Amygdala (tissue), 56 donors: ENCODE measurements at regions not wholly inside any gene's neighbourhood (a gene's known extent, or its start where the extent isn't known, plus 50 kb on each side); places are given as distances from the start of the nearest gene placed in this dataset.

Experiments
- DNase-seq, 56 donors: peaks; one replicate each; lab custom pipeline; 2025; lab: John Stamatoyannopoulos, UW

- DNase-seq, result no peak
Measured at GRCh38 chr2:187143537-187143936, 294.6 kb upstream of the ZSWIM2 start.

DNA sequence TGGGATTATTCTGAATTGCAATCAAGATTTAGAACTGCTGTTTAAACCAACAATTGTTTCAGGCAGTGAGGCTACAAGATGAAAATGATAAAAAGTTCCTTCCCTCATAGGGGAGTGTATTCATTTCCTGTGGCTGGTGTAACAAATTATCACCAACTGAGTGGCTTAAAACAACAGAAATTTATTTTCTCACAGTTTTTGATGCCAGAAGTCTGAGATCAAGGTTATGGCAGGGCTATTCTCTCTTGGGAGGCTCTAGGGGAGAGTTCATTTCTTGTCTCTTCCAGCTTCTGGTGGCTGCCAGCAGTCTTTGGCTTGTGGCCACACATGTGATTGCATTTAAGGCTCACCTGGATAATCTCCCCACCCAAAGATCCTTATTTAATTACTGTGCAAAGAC lies 290.5 kb upstream of the ZSWIM2 start:
- DNase-seq, result no peak

DNA sequence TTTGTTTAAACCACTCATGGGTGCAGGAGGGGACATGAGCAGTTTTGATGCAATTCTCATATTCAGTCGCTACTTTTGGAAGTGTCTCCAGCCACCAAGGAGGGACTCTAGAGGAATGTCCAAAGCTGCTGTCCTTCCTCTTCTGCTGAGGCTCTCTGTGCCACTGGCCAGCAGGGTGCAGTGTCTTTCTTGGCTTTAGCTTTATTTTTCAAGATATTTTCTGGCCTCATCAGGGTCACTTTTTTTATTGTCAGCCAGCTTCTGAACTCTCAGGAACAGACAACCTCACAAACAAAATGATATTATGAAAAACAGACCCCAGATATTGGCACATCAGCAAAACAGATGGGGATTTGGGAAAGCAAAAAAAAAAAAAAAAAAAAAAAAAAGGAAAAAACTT lies 289.3 kb upstream of the ZSWIM2 start:
- DNase-seq, result no peak

DNA sequence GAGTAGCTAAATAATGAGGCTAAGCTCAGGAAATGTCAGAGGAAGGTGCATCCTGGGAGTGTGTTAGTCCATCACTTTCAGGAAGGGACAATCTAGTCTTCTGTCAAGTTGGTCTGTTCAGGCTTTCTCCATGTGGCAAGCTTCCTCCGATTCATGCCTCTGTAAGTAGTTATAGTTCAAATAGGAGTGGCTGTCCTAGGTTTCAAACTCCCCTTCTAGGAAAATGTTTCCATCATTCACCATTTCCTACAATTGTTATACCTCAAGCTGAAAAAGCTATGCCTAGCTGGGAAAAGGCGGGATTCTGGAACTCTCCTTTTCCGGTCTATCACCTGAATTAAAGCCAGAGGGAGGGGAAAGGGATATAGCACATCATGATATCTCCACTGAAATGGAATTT lies 287.7 kb upstream of the ZSWIM2 start:
- no peak for DNase-seq

DNA sequence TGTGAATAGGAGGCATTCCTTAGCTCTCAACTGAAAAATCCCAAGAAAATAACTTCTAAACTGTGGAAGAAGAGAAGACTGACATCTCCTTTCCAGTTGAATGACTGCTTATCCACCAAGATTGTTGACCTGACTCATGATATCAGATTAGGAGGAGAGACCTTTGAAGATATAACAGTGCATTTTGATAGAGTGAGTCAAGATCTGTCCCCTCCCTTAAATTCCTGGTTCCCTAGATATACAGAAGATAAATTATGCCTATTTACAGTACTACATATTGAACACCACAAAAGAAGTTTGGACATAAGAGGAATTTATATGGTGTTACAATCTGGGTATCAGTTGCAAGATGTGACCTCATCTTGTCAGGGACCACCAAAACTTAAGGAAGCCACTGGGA lies 285.3 kb upstream of the ZSWIM2 start:
- DNase-seq, result no peak

GRCh38 chr2:187129868-187130267 lies 280.9 kb upstream of the ZSWIM2 start:
- DNase-seq, result no peak

DNA sequence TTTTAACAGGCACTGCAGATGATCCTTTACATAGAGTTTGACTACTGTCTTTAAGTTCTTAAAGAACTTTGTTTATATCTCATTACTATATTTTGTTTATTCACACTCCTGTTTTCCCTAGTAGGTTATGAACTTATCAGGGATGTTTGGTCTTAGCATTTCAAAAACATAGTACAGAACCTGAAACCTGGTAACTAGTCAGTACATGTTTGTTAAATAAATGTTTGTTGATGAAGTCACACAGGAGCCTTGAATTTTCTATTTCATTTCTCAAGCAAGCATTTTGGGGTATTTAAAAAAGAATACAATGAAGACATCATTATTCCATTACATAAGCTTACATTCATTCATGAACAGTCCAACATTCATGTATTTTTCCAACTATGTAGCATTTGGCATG lies 280.3 kb upstream of the ZSWIM2 start:
- no peak for DNase-seq

DNA sequence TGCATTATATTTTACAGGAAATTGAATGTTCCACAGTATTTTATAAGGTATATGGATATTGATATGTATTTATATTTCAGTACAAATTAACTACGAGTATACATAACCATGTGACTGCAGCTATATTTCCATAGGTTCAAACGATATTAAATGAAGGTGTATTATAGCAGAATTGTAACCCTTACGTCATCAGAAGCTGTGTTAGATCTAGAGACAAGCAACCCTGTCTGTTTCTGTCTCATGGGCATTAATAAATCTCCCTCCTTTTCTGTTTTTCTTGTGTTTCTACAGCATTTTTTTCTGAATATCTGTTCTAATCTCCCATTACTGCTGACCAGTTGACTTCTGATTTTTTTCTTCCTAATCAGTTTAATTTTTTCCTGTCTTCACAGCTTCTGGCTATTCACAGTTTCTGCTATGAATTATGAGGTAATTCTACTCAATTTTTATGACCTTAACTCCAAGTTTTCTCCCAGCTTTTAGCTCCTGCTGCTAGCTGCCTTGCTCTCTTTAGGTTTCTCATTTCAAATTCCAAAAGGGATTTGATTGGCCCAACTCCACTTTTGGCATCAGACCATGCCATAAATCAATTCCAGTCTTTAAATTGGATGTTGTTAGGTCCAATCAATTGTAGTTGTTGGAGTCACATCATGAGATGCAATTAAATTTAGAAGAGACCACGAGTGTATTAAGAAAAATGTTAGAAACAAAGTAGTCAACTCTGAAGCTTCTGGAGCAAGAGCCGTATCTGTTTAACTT lies 277.5 kb upstream of the ZSWIM2 start:
- DNase-seq, result no peak

DNA sequence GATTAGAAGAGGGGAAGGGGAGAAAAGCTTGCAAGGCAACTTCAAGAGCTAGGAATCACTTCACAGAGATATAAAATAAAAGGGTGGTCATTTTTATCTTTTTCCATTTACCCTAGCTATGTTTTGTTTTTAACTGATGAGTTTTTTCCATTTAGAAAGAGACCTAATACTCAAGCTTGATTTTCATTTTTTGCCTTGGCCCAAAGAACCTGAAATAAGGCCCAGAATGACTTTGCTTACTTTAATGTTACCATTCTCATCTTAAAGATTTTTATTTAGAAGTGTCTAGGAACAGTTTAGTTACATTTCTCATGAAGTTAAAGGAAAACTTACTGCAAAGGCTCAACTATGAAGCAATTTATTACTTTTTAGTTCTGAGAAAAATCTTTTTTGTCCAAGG lies 276.3 kb upstream of the ZSWIM2 start:
- DNase-seq, result no peak

GRCh38 chr2:187124529-187124928 lies 275.6 kb upstream of the ZSWIM2 start:
- no peak for DNase-seq

DNA sequence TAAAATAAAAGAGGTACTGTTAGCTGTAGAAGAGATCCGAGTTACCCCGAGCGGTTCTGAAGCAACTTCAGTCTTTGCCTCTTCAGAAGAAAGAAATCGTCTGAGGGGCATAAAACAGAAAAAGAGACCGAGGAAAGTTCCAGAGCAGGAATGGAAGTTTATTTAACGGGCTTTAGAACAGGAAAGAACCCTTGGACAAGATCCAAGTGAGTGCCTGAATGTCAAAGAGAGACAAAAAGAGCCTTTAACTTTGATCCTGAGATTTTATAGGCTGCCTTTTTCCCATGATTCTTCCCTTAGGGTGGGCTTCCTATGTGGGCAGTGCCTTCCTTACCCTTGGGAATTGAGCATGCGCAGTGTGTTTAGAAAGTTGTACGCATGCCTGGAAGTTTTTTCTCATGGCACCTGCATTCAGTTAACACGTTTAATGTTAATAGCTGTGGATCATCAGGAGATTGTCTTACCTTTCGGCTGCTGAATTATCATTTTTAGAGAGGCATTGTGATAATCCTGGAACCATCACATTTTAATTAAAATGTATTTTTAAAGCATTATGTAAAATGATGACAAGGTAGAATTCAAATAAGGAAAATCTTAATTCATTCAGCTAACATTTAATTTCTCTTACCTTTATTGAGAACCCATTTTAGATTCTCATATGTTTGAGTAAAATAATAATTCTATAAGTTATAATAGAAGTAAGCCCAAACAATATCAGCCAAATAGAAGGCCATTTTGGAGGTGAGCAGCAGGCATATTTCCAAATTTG lies 269.5 kb upstream of the ZSWIM2 start:
- DNase-seq, result no peak

DNA sequence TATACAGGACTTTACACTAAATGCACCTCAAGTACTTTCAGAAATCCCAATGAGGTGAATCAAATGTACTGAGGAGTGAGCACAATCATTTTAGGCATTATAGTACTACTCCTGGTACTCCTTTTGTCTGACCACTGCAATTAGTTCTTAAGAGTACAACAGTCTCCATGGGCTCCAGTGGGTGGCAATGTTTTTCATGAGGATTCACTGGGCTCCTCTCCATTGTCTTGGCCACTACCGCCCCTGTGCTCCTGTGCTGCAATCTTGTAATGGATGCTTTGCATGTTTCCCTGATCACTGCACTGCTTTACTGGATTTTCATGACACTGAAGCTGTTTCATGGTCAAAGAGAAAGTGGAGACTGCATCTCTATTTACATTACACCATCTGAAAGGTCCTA lies 268.5 kb upstream of the ZSWIM2 start:
- DNase-seq, result no peak

DNA sequence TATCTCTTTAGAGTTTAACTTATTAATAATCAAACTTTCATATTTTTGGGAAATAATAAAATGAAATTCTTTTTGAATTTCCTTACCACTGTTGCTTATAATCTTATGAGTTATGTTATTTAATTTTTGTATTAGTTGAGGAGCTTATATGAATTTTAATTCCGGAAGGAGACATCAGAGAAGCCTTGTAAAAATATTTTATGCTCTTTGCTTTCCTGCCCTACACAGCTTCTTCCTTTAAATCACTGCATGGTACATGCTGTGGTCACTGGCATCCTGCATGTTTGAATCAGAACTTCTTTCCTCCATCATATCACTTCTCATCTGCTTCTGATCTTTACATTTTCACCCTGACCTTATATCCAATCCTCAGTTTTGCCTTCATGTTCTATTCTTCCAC lies 266.7 kb upstream of the ZSWIM2 start:
- no peak for DNase-seq

- DNase-seq, result no peak
Measured at GRCh38 chr2:187107001-187107400, 258.0 kb upstream of the ZSWIM2 start.

DNA sequence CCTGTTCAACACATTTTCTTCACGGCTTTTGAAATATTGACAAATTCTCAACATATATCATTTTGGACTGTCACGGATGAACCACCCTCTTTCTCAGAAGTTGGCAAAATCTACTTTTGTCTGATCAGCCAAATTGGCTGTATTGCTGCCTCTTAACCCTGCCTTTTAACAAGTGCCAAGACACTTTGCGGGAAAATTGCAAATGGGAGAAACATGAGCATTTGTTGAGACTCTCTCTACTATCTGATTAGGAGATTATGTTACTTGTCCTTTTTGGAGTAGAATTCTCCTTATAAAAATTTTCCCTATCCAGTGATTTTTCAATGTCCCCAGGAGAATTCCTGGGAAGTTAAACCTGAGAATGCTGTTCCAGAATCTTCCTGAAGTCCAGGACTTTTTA lies 256.2 kb upstream of the ZSWIM2 start:
- no peak for DNase-seq

DNA sequence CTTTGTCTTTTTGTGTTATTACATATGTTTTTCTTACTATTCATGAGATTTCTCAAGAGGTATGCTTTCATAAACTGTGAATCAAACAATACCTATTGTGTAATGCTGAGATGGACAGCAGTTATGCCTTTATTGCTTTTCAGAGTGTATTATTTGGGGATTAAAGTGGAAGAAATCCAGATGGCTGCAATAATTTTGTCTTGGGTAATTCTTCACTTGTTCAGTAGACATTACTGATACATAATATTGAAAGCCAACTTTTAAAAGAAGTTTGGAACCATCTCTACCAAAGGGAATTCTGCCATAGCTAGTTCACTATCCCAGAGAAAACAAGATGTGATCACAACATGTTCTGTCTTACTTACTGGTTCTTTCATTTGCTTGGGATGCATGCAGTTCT lies 253.4 kb upstream of the ZSWIM2 start:
- no peak for DNase-seq

GRCh38 chr2:187098154-187098553 lies 249.2 kb upstream of the ZSWIM2 start:
- DNase-seq, result no peak

- DNase-seq, result no peak
Measured at GRCh38 chr2:187093771-187094412, 244.9 kb upstream of the ZSWIM2 start.

DNA sequence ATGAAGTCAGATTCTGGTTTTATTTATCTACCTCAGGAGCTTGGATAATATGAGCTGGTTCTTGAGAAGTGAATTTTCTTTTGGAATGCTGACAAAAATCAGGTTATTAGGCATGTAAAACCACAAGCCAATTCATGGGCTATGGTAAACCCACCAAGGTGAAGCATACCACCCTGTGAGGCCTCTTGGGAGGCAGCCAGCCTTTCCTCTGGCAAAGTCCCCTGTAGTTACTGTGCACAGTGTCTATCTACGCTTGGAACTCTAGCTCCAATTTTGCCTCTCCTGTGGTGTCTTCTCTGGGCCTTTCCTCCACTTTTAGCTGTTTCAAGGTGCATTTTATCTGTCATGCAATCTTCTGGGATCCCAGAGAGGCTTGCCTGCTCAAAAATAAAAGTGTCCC lies 242.7 kb upstream of the ZSWIM2 start:
- DNase-seq, result no peak

- no peak for DNase-seq
Measured at GRCh38 chr2:187084524-187084923, 235.6 kb upstream of the ZSWIM2 start.

DNA sequence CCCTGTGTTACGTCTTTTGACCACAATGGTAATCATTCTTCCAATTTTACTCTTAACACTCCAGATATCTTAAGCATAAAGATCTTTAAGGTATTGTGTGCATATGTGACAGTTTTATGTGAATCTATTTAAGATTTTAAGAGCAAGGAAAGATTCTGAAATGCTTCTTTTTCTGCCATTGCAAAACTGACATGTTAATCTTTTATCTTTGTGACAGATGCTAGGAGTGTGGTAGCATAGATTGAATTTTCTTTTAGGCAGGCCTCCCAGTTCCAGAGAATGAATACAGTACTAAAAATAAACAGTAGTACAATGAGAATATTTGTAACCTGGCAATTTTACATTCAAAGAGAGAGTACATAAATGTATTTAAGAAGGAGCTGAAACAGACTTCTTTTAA lies 232.5 kb upstream of the ZSWIM2 start:
- DNase-seq, result no peak

DNA sequence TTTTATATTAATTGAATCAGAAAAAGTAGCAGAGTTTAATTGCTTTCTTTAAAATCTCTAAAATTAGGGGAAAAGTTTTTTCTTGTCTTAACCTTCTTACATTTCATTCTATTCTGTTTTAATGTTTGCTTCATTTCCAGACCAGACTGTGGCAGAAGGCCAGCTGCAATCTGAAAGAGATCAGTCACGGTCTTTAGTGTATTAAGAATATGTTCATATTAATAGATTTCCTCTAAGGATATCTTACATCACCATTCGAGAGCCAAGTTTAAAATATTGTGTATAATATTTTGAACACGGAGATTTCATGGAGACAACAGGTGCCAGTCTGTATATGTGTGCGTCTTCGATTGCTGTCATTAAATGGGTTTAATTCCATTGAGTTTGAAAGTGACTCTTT lies 230.9 kb upstream of the ZSWIM2 start:
- no peak for DNase-seq
